ENCODE measurements at regions not wholly inside any gene's neighbourhood (a gene's known extent, or its start where the extent isn't known, plus 50 kb on each side); places are given as distances from the start of the nearest gene placed in this dataset.
"Not testable (repeated sequence)": the region's sequence is repeated elsewhere in the genome, so short reads cannot be mapped to it uniquely, and the experiment has no call there.

- H3K36me3 Mint-ChIP-seq (ENCODE audit: low read depth, unreplicated experiment); H3K79me2 ChIP-seq (ENCODE audit: insufficient read depth, low read length); H3K27me3 Mint-ChIP-seq (ENCODE audit: low read depth, unreplicated experiment); H4K20me1 ChIP-seq (ENCODE audit: insufficient read depth, low read length); H3K27me3 ChIP-seq (ENCODE audit: insufficient read depth, low read length); H3K9ac ChIP-seq (ENCODE audit: low read length); FAIRE-seq; H3K4me3 ChIP-seq (ENCODE audit: insufficient read depth, low read depth, low read length); H2AFZ ChIP-seq (ENCODE audit: low read depth, low read length); H3K36me3 ChIP-seq (ENCODE audit: insufficient read depth, low read length); H3K4me1 ChIP-seq (ENCODE audit: insufficient read depth, low read length); H3K4me2 ChIP-seq (ENCODE audit: low read length); H3K4me3 Mint-ChIP-seq (ENCODE audit: unreplicated experiment); H3K27ac ChIP-seq (ENCODE audit: low read depth, low read length); H3K4me1 Mint-ChIP-seq (ENCODE audit: low read depth, unreplicated experiment); DNase-seq (ENCODE audit: low read depth); H3K9me3 ChIP-seq (ENCODE audit: insufficient read depth, low read depth, low read length); H3K27ac Mint-ChIP-seq (ENCODE audit: unreplicated experiment): not testable (repeated sequence)
- H3K9me3 Mint-ChIP-seq (ENCODE audit: unreplicated experiment): peaks cover 11% of the 10 kb centered on the region
Observed at GRCh38 chrX:835857-836256, 205.3 kb downstream of the SHOX start.

- Histone ChIP-seq H3K4me3 (ENCODE audit: insufficient read depth, low read depth, low read length) (no peak overlapping the region), H3K27ac (ENCODE audit: low read depth, low read length) (no peak overlapping the region), H3K4me1 (ENCODE audit: insufficient read depth, low read length) (no peaks in the 10 kb centered on the region), H3K9ac (ENCODE audit: low read length) (no peak overlapping the region), H3K79me2 (ENCODE audit: insufficient read depth, low read length) (no peaks in the 10 kb centered on the region), H4K20me1 (ENCODE audit: insufficient read depth, low read length) (no peaks in the 10 kb centered on the region), H2AFZ (ENCODE audit: low read depth, low read length) (no peak overlapping the region), H3K9me3 (ENCODE audit: insufficient read depth, low read depth, low read length) (no peaks in the 10 kb centered on the region), H3K27me3 (ENCODE audit: insufficient read depth, low read length) (no peaks in the 10 kb centered on the region), H3K4me2 (ENCODE audit: low read length) (no peak overlapping the region), H3K36me3 (ENCODE audit: insufficient read depth, low read length) (no peaks in the 10 kb centered on the region)
- H3K27ac Mint-ChIP-seq (ENCODE audit: unreplicated experiment): no peak overlapping the region
- FAIRE-seq: no peak
- TF ChIP-seq EZH2 (IDR thresholded peaks at IDR 0.05; ENCODE audit: insufficient read depth, low read length) (no peak), CTCF (IDR thresholded peaks at IDR 0.05; ENCODE audit: insufficient read depth, low read depth, low read length) (no peak)
- no peaks in the 10 kb centered on the region for H3K4me1 Mint-ChIP-seq (ENCODE audit: low read depth, unreplicated experiment)
- DNase-seq (ENCODE audit: low read depth): no peak
- H3K9me3 Mint-ChIP-seq (ENCODE audit: unreplicated experiment): no peaks in the 10 kb centered on the region
- no peaks in the 10 kb centered on the region for H3K27me3 Mint-ChIP-seq (ENCODE audit: low read depth, unreplicated experiment)
- no peaks in the 10 kb centered on the region for H3K36me3 Mint-ChIP-seq (ENCODE audit: low read depth, unreplicated experiment)
- no peak overlapping the region for H3K4me3 Mint-ChIP-seq (ENCODE audit: unreplicated experiment)
Observed at GRCh38 chrX:830532-830931, 199.9 kb downstream of the SHOX start.

- Histone ChIP-seq H3K9ac (ENCODE audit: low read length) (no peak overlapping the region), H3K27ac (ENCODE audit: low read depth, low read length) (no peak overlapping the region), H3K36me3 (ENCODE audit: insufficient read depth, low read length) (no peaks in the 10 kb centered on the region), H3K4me3 (ENCODE audit: insufficient read depth, low read depth, low read length) (no peak overlapping the region), H3K4me1 (ENCODE audit: insufficient read depth, low read length) (no peaks in the 10 kb centered on the region), H3K4me2 (ENCODE audit: low read length) (no peak overlapping the region), H3K27me3 (ENCODE audit: insufficient read depth, low read length) (no peaks in the 10 kb centered on the region), H2AFZ (ENCODE audit: low read depth, low read length) (no peak overlapping the region), H3K9me3 (ENCODE audit: insufficient read depth, low read depth, low read length) (no peaks in the 10 kb centered on the region), H3K79me2 (ENCODE audit: insufficient read depth, low read length) (no peaks in the 10 kb centered on the region), H4K20me1 (ENCODE audit: insufficient read depth, low read length) (no peaks in the 10 kb centered on the region)
- H3K27me3 Mint-ChIP-seq (ENCODE audit: low read depth, unreplicated experiment): no peaks in the 10 kb centered on the region
- H3K36me3 Mint-ChIP-seq (ENCODE audit: low read depth, unreplicated experiment): no peaks in the 10 kb centered on the region
- TF ChIP-seq EZH2 (IDR thresholded peaks at IDR 0.05; ENCODE audit: insufficient read depth, low read length) (no peak), CTCF (IDR thresholded peaks at IDR 0.05; ENCODE audit: insufficient read depth, low read depth, low read length) (no peak)
- H3K4me3 Mint-ChIP-seq (ENCODE audit: unreplicated experiment): no peak overlapping the region
- no peaks in the 10 kb centered on the region for H3K4me1 Mint-ChIP-seq (ENCODE audit: low read depth, unreplicated experiment)
- no peak overlapping the region for H3K27ac Mint-ChIP-seq (ENCODE audit: unreplicated experiment)
- H3K9me3 Mint-ChIP-seq (ENCODE audit: unreplicated experiment): no peaks in the 10 kb centered on the region
- no peak for DNase-seq (ENCODE audit: low read depth)
- no peak for FAIRE-seq
Observed at GRCh38 chrX:829145-829544, 198.6 kb downstream of the SHOX start.
